SHP77 treated with DMSO at 0.1 percent for 48 hours (cell line): ENCODE measurements at regions not wholly inside any gene's neighbourhood (a gene's known extent, or its start where the extent isn't known, plus 50 kb on each side); places are given as distances from the start of the nearest gene placed in this dataset.

Experiments used
- DNase-seq: peaks from one replicate; lab custom pipeline; 2025; lab: John Stamatoyannopoulos, UW

DNA sequence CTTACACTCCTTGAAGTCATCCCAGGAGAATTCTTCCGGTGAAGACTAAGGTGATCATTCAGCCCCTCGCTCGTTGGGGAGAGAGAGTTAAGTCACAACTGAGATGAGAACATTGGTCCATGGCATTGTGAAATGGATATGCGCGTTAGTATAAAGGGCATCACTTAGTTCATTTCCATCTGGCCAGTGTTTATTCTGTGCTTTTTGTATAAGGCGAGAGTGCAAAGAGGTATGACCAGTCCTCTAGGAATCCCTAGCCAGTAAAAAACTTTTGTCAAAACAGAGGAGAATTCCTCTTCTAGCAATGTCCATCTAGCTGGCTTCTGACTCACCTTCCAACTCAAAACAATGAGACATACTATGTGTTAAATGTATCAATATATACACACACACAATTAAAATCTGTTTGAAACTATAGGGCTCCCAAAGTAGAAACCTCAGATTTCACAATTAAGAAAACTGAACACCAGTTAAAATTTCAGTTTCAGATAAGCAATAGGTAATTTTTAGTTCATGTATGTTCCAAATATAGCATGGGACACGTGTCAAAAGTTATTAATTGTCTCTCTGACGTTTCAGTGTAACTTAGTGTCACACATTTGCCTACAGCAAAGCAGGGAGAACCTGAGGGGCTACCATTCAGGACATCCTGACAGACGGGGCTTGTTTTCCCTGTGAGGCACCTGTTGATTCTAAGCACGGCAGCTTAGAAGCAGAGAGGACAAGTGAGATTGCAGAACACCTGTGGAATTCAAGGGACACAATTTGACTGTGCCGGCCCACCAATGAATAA is 158.9 kb downstream of the KLF6 start:
- DNase-seq = no peak

GRCh38 chr10:3624367-3624766 is 160.6 kb downstream of the KLF6 start:
- no peak for DNase-seq

DNA sequence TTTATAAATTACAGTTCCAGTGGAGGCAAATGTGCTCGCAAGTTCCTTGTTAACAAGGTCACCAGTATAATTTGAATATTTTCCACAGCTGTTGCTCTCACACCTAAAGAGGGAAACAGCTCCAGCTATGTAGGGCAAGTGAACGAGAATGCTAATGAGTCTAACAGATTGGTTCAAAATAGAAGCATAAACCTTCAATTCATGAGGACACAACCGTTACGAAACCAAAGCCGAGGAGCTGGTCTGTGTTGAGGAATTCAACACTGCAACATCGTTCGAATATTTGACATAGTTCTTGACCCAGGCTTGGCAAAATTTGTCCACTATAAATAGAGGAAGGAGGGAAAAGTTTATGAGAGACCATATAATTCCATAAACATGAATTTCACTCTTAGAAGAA is 161.3 kb downstream of the KLF6 start:
- no peak for DNase-seq

DNA sequence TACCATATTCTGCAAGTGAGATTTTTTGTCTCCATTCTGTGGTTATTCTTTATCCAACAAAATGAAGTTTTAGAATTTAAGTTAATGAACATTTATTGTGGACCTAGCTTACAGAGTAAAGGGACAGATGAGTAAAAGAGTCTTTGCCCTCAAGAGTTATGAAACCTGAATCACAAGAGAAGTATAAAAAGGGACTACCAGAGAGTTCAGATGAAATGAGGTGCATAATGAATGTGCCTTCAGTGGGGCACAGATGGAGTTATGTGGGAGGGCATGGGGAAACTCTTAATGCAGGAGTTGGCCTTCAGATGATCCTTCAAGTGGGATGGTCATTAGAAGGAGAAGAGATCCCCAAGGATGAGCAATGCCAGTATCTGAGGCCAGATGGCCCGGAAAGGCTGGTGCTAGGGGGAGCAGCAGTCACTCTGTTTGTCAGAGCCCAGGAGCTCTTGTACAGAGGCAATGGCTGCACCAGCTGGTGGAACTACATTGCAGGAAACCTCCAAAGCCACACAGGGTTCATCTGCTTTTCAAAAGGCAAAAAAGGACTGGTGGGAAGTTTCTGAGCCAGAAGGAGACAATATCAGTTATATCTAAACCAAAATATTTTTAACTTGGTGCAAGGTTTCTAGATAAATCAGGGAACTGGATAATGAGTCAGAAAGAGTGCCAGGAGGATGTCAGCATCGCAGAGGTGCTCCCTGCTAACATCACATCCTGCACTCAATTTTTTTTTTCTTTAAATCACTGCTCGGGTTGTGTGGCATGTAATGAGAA is 162.0 kb downstream of the KLF6 start:
- no peak for DNase-seq

DNA sequence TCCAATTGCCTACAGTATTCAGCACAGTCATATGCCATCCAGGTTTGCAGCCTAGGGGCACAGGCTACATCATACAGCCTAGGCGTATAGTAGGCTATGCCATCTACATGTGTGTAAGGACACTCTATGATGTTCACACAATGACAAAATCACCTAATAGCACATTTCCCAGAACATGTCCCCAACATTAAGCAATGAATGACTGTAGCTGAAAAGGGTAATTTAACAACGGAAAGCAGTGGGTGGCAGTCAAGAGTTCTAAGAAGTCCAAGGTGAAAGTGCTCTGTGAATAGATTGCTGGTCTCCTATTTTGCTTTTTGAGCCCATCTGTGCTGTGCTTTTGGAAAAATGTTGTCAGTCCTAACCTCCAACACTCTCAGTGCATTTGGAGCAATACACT is 162.6 kb downstream of the KLF6 start:
- no peak for DNase-seq

DNA sequence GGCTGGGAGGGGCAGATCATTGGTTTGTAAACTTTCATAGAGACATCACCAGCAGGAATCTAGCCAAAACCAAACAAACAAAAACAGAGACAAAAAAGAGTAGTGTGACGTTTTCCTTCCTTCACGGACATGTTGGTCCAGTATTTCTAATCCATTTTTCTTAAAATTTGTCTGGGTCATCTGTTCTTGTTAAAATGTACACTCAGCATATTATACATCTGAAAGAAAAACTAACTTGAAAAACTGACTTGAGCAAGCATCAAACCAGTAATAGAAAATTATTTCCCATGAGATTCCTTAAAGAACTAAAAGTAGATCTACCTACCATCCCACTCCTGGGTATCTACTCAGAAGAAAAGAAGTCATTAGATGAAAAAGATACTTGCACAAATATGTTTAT is 164.2 kb downstream of the KLF6 start:
- no peak for DNase-seq

DNA sequence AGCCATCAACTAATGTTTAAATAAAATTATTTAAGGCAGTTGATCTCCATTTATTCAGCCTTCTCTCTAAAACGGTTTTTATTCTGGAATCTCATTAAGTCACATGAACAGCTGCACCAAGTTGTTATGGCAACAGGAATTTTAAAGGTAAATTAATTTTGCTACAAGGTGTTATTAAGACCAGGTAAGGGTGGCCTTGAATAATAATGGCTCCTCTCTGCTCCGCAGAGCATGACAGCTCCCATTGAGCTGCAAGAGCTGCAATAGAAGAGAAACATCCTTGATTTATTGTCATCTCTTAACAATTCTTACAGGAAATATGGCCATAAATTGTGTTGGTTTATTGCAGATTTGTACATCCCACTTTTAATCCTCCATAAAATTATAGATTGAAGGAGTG is 165.8 kb downstream of the KLF6 start:
- DNase-seq = no peak

DNA sequence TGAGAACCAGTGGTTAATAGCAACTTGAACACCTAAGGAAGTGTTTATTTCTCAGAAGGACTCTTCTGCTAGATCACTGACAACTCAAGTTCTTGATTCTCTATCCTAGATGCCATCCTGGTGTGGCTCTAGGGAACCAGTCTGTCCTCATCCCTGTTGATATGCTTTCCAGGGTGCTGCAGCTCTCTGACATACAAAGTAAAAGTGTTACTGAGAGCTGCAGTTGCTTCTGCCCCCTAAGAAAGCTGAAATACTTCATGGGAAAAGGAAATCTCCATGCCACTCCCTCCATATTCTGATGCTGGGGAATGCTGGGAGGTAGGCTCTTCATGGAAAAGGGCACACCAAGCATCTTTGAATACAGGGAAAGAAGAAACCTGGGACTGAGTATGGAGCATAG is 168.1 kb downstream of the KLF6 start:
- DNase-seq = no peak

GRCh38 chr10:3613318-3613717 is 171.7 kb downstream of the KLF6 start:
- no peak for DNase-seq

DNA sequence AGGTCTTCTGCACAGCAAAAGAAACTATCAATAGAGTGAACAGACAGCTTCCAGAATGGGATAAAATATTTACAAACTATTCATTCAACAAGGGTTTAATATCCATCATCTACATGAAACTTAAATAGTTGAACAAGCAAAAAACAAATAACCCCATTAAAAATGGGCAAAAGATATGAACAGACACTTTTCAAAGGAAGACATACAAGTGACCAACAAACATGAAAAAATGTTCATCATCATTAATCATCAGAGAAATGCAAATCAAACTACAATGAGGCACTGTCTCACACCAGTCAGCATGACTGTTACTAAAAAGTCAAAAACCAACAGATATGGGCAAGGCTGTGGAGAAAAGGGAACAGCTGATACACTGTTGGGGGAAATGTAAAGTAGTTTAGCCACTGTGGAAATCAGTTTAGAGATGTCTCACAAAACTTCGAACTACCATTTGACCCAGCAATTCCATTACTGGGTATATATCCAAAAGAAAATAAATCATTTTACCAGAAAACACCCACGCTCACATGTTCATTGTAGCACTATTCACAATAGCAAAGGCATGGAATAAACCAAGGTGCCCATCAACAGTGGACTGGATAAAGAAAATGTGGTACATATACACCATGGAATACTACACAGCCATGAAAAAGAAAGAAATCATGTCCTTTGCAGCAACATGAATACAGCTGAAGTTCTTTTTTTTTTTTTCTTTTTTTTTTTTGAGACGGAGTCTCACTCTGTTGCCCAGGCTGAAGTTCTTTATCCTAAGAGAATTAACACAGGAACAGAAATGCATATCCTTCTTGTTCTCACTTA is 172.6 kb downstream of the KLF6 start:
- no peak for DNase-seq

- DNase-seq = no peak
Measured at GRCh38 chr10:3606309-3606708, 178.7 kb downstream of the KLF6 start.

DNA sequence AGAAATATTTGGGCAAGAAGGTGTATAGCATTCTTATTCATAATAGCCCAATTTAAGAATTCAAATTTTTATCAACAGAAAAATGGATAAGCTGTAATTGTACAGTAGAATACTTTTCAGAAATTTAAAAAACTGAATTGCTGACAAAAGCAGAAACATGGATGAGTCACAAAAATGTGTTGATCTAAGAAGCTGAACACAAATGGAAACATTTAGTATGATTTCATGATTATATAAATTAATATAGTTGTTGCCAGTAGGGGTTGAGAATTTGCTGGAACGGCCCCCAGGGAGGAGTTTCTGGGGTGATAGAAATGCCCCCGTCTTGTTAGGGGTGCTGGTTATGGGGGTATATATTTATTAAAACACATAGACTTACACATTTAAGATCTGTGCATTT is 179.1 kb downstream of the KLF6 start:
- DNase-seq = no peak

- DNase-seq = no peak
Measured at GRCh38 chr10:3595736-3596135, 189.3 kb downstream of the KLF6 start.

GRCh38 chr10:3593611-3594010 is 191.4 kb downstream of the KLF6 start:
- DNase-seq = no peak

DNA sequence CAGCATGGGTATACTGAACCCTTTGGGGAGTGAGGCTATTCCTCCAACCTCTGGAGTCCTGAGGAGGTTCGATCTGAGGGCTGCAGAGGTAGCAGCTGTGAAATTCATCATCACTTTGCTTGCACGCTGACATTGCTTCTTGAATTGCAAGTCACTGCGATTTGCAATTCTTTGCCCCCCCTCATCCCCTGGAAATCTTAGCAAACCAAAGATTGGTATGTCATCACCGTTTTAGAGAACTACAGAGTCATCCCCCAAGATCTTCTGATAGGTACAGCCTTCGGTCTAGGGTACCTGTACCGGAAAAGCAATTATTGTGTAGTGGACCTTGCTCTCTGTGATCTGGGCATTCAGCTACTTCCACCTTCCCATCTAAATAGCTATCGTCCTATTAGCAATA is 192.6 kb downstream of the KLF6 start:
- DNase-seq = no peak

DNA sequence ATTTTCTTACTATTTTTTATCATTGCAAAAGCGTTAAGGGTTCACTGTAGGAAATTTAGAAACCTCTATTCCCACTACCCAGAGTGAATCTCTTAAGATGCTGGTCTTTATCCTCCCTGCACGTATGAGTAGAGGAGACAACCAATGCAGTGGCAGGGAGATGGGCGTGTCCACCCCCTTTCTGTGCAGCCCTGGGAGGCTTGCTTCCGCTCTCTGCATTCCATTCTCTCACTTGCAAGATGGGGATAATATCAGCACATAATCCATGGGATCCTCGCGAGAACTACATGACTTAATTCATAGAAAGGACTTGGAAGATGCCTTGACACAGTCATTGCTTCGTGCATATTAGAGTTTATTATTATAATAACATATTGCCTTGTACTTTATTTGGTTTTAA is 196.2 kb downstream of the KLF6 start:
- DNase-seq = no peak

- DNase-seq = no peak
Measured at GRCh38 chr10:3588346-3588745, 196.7 kb downstream of the KLF6 start.

DNA sequence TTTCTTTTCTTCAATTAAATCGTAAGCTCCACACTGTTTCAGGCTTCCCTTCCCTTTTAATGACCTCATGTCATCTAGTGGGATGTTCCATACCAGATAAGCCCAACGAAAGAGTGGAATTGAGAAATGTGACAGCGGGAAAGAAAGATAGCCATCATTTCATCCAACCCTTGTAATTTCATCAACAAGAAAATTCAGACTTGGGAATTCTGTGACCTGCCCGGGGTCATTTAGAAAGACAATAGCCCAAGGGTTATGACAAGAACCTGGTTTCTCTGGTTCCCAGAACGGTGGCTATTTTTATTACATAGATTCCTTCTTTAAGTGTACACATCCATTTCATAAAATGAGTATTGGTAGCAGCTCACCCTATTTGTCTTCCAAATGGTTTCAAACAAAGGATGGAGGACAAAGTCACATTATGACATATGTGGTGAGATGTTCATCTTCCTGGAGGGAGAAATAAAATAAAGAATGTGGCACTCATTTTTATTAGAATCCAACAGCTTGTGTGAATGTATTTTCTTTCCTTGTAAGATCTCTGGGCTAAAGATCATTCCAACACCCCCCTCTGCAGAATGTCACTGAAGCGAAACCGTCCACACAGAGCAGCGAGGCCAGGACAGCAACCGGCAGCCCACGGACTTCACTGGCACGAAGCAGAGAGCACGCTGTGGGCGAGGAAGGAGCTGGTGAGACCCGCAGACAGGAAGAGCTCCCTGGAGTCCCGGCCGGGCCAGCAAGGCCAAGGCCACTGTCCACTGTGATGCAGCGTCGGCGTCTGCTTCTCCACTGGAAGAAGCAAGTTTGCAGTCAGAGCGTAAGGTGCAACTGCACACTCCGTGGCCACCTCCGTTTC is 199.9 kb downstream of the KLF6 start:
- no peak for DNase-seq

- DNase-seq = no peak
Measured at GRCh38 chr10:3580565-3580964, 204.4 kb downstream of the KLF6 start.

GRCh38 chr10:3579845-3580244 is 205.2 kb downstream of the KLF6 start:
- no peak for DNase-seq

- DNase-seq = no peak
Measured at GRCh38 chr10:3578682-3579081, 206.3 kb downstream of the KLF6 start.

GRCh38 chr10:3578159-3578558 is 206.8 kb downstream of the KLF6 start:
- DNase-seq = no peak
